ENCODE measurements at regions not wholly inside any gene's neighbourhood (a gene's known extent, or its start where the extent isn't known, plus 50 kb on each side); places are given as distances from the start of the nearest gene placed in this dataset.

DNA sequence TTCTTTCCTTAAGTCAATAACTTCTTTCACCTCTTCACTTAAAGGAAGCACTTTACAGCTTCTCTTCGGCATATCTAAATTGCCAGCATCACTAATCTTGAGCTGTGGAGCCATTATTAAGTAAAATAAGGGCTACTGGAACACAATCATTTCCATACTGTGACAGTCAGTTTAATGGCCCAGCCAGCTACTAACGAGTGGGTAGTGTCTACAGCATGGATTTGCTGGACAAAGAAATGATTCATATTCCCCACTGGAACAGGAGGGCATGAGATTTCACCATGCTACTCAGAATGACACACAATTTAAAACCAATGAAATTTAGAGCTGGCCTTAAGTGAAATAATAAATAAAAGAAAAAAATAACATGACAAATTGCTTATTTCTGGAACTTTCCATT lies 72.1 kb downstream of the DDIT4L start:
- ChIA-PET CTCF (no interaction called here), POLR2A (no interaction called here)

GRCh38 chr4:100117750-100118149 lies 72.5 kb downstream of the DDIT4L start:
- Histone ChIP-seq H3K27me3 (ENCODE audit: control insufficient read depth, insufficient read depth, low read length) (no peaks in the 10 kb centered on the region), H3K36me3 (ENCODE audit: control insufficient read depth, insufficient read depth, low read length) (no peaks in the 10 kb centered on the region), H3K4me3 (ENCODE audit: low read depth, low read length) (no peak overlapping the region)
- TF ChIP-seq CTCF (IDR thresholded peaks at IDR 0.05; ENCODE audit: insufficient read depth, low read depth, low read length) = peak; percentile 32
- no peak for DNase-seq (ENCODE audit: low read depth)
- ChIA-PET POLR2A (no interaction called here), CTCF (no interaction called here)

More for the DNA sequence above, 72.1 kb downstream of the DDIT4L start:
- H3K4me3 ChIP-seq (ENCODE audit: low read depth, low read length) = no peak overlapping the region
- no peak for DNase-seq (ENCODE audit: low read depth)
- no peaks in the 10 kb centered on the region for H3K36me3 ChIP-seq (ENCODE audit: control insufficient read depth, insufficient read depth, low read length)
- no peaks in the 10 kb centered on the region for H3K27me3 ChIP-seq (ENCODE audit: control insufficient read depth, insufficient read depth, low read length)
- no peak for TF ChIP-seq CTCF (IDR thresholded peaks at IDR 0.05; ENCODE audit: insufficient read depth, low read depth, low read length)

GRCh38 chr4:100114909-100115308 lies 75.4 kb downstream of the DDIT4L start:
- CTCF ChIA-PET = interaction anchor here (1.3 kb wide), 1 partner anchor 9 kb away, joined by 4 read pairs; no protein-coding TSS in a partner anchor

DNA sequence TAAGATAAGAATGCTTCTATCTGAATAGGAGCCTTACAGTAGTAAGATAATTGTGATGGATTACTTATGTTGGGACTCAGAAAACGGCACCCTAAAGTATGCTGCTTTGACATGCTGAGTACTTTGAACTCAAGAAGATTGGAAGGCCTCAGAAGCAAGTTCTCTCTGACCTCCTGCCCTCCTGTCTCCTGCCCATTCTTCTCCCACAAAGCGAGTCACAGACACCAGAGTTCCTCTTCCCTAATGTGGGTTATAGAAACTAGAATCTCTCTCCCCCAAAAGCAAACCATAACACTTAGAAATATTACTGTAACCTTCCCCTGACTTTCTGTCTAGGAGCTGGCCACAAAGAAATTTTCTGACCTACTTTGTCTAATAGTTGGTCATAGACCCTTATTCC lies 76.5 kb downstream of the DDIT4L start:
- CTCF ChIA-PET = interaction anchor here (0.9 kb wide), 1 partner anchor 34 kb away, joined by 3 read pairs; no protein-coding TSS in a partner anchor
- H3K4me3 ChIP-seq (ENCODE audit: low read depth, low read length) = no peak overlapping the region
- POLR2A ChIA-PET = interaction anchor here (0.6 kb wide), 1 partner anchor 161 kb away, joined by 5 read pairs; no protein-coding TSS in a partner anchor
- DNase-seq (ENCODE audit: low read depth) = no peak
- TF ChIP-seq CTCF (IDR thresholded peaks at IDR 0.05; ENCODE audit: insufficient read depth, low read depth, low read length) = no peak
- H3K27me3 ChIP-seq (ENCODE audit: control insufficient read depth, insufficient read depth, low read length) = no peaks in the 10 kb centered on the region
- no peaks in the 10 kb centered on the region for H3K36me3 ChIP-seq (ENCODE audit: control insufficient read depth, insufficient read depth, low read length)

More at GRCh38 chr4:100114909-100115308, 75.4 kb downstream of the DDIT4L start:
- no peak for DNase-seq (ENCODE audit: low read depth)
- Histone ChIP-seq H3K4me3 (ENCODE audit: low read depth, low read length) (no peak overlapping the region), H3K27me3 (ENCODE audit: control insufficient read depth, insufficient read depth, low read length) (no peaks in the 10 kb centered on the region), H3K36me3 (ENCODE audit: control insufficient read depth, insufficient read depth, low read length) (no peaks in the 10 kb centered on the region)
- TF ChIP-seq CTCF (IDR thresholded peaks at IDR 0.05; ENCODE audit: insufficient read depth, low read depth, low read length) = no peak
- POLR2A ChIA-PET = no interaction called here

DNA sequence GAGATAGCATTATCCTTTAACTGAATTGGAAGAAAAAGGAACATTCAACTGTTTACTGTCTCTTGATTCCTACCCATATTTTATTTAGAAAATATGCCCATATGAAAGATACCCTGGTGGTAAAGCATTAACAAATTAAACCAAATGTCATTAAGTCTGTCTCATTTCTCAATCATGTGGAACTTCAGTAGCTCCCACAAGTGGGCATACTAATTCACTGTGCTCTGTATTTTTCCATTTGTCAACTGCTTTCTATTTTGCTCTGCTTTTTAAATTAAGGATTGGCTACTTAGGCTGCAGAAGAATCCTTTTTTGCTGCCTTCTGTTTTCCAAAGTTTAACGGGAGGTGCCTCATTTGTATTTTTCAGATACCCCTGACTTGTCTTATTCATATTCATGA lies 77.2 kb downstream of the DDIT4L start:
- CTCF ChIA-PET = no interaction called here
- Histone ChIP-seq H3K27me3 (ENCODE audit: control insufficient read depth, insufficient read depth, low read length) (no peaks in the 10 kb centered on the region), H3K36me3 (ENCODE audit: control insufficient read depth, insufficient read depth, low read length) (no peaks in the 10 kb centered on the region), H3K4me3 (ENCODE audit: low read depth, low read length) (no peak overlapping the region)
- POLR2A ChIA-PET = no interaction called here
- no peak for DNase-seq (ENCODE audit: low read depth)
- no peak for TF ChIP-seq CTCF (IDR thresholded peaks at IDR 0.05; ENCODE audit: insufficient read depth, low read depth, low read length)

Data from BJ (cell line).